Activated CD8-positive, alpha-beta T cell treated with anti-CD3 and anti-CD28 coated beads for 36 hours (primary cell): ENCODE measurements at regions not wholly inside any gene's neighbourhood (a gene's known extent, or its start where the extent isn't known, plus 50 kb on each side); places are given as distances from the start of the nearest gene placed in this dataset.

Experiments used
- ATAC-seq: fragments of 200-7000 bp; cut with Tn5 transposase; one replicate; pipeline ENCODE4 v1.10.0; 2021; ENCODE audit warnings: mild to moderate bottlenecking, moderate library complexity
- CTCF ChIA-PET: fragments of 350-600 bp; sonication (Branson Sonifier 250); formaldehyde crosslinking; loops from one replicate; lab custom pipeline; 2021; ENCODE audit warnings: antibody characterized with exemption; lab: Charles Lee
- POLR2A ChIA-PET: fragments of 350-600 bp; sonication (Branson Sonifier 250); formaldehyde crosslinking; loops from one replicate; lab custom pipeline; 2021; ENCODE audit warnings: antibody characterized with exemption; lab: Charles Lee
- DNase-seq: peaks from one replicate; pipeline ENCODE4 v3.0.0-alpha.2; 2020
- H3K27ac Mint-ChIP-seq: one replicate; pipeline ENCODE4 v1.8.0; 2021; ENCODE audit warnings: mild to moderate bottlenecking, mixed read lengths
- H3K27me3 Mint-ChIP-seq: one replicate; pipeline ENCODE4 v1.8.0; 2021; ENCODE audit warnings: mixed read lengths
- H3K36me3 Mint-ChIP-seq: one replicate; pipeline ENCODE4 v1.8.0; 2021; ENCODE audit warnings: low read depth, mixed read lengths
- H3K4me1 Mint-ChIP-seq: one replicate; pipeline ENCODE4 v1.8.0; 2021; ENCODE audit warnings: low read depth, mixed read lengths
- H3K4me3 Mint-ChIP-seq: one replicate; pipeline ENCODE4 v1.8.0; 2021; ENCODE audit warnings: mild to moderate bottlenecking, moderate library complexity, mixed read lengths
- H3K9me3 Mint-ChIP-seq: one replicate; pipeline ENCODE4 v1.8.0; 2021; ENCODE audit warnings: mixed read lengths
- intact Hi-C: fragments of 100-400 bp; cut with micrococcal nuclease; formaldehyde crosslinking; loops from one replicate; pipeline ENCODE4 v1.10.0; 2022
- TF ChIP-seq, protein P1 (sequence below): fragments of 200-600 bp; IDR thresholded peaks from one replicate; pipeline ENCODE4 v1.8.0; 2022; ENCODE audit warnings: antibody characterized with exemption, mild to moderate bottlenecking

- H3K27me3 Mint-ChIP-seq, result no peaks in the 10 kb centered on the region
- H3K36me3 Mint-ChIP-seq, result no peaks in the 10 kb centered on the region
- no peak overlapping the region for H3K27ac Mint-ChIP-seq
- ATAC-seq (no peak), DNase-seq (no peak)
- peaks cover 5% of the 10 kb centered on the region for H3K9me3 Mint-ChIP-seq
- ChIA-PET CTCF (no interaction called here), POLR2A (no interaction called here)
- no peak overlapping the region for H3K4me3 Mint-ChIP-seq
- intact Hi-C loops, result no loop called here
- TF ChIP-seq, protein P1, sequence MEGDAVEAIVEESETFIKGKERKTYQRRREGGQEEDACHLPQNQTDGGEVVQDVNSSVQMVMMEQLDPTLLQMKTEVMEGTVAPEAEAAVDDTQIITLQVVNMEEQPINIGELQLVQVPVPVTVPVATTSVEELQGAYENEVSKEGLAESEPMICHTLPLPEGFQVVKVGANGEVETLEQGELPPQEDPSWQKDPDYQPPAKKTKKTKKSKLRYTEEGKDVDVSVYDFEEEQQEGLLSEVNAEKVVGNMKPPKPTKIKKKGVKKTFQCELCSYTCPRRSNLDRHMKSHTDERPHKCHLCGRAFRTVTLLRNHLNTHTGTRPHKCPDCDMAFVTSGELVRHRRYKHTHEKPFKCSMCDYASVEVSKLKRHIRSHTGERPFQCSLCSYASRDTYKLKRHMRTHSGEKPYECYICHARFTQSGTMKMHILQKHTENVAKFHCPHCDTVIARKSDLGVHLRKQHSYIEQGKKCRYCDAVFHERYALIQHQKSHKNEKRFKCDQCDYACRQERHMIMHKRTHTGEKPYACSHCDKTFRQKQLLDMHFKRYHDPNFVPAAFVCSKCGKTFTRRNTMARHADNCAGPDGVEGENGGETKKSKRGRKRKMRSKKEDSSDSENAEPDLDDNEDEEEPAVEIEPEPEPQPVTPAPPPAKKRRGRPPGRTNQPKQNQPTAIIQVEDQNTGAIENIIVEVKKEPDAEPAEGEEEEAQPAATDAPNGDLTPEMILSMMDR, result no peak
- no peaks in the 10 kb centered on the region for H3K4me1 Mint-ChIP-seq
These were observed 359.1 kb downstream of the ANKRD7 start for GRCh38 chr7:118583641-118584040.

DNA sequence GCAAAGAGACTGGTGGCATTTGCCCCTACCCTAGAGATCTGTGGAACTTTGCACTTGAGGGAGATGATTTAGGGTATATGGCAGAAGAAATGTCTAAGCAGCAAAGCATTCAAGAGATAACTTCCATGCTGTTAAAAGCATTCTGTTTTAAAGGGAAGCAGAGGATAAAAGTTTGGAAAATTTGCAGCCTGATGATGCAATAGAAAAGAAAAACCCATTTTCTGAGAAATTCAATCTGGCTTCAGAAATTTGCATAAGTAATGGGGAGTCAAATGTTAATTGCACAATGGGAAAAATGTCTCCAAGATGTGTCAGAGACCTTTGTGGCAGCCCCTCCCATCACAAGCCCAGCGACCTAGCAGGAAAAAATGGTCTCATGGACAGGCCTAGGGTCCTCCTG lies 361.7 kb downstream of the ANKRD7 start:
- TF ChIP-seq, protein P1, result no peak
- intact Hi-C loops, result no loop called here
- CTCF ChIA-PET, result no interaction called here
- no peaks in the 10 kb centered on the region for H3K4me1 Mint-ChIP-seq
- H3K27me3 Mint-ChIP-seq, result no peaks in the 10 kb centered on the region
- no peaks in the 10 kb centered on the region for H3K36me3 Mint-ChIP-seq
- DNase-seq (no peak), ATAC-seq (no peak)
- POLR2A ChIA-PET, result no interaction called here
- no peak overlapping the region for H3K4me3 Mint-ChIP-seq
- no peak overlapping the region for H3K27ac Mint-ChIP-seq
- H3K9me3 Mint-ChIP-seq, result peaks cover 6% of the 10 kb centered on the region

GRCh38 chr7:118590107-118590506 lies 365.6 kb downstream of the ANKRD7 start:
- TF ChIP-seq, protein P1, result peak; percentile 38
- Mint-ChIP-seq H3K36me3 (no peaks in the 10 kb centered on the region), H3K27ac (no peak overlapping the region), H3K9me3 (peaks cover 6% of the 10 kb centered on the region), H3K4me3 (no peak overlapping the region), H3K4me1 (no peaks in the 10 kb centered on the region), H3K27me3 (no peaks in the 10 kb centered on the region)
- POLR2A ChIA-PET, result no interaction called here
- ATAC-seq, result peak; percentile 66
- intact Hi-C loops, result no loop called here
- peak; percentile 38 for DNase-seq
- CTCF ChIA-PET, result no interaction called here

GRCh38 chr7:118602090-118602489 lies 377.6 kb downstream of the ANKRD7 start:
- Mint-ChIP-seq H3K4me1 (no peaks in the 10 kb centered on the region), H3K4me3 (no peak overlapping the region), H3K36me3 (no peaks in the 10 kb centered on the region), H3K9me3 (no peaks in the 10 kb centered on the region), H3K27ac (no peak overlapping the region), H3K27me3 (no peaks in the 10 kb centered on the region)
- intact Hi-C loops, result no loop called here
- DNase-seq (no peak), ATAC-seq (no peak)
- TF ChIP-seq, protein P1, result no peak
- ChIA-PET POLR2A (no interaction called here), CTCF (no interaction called here)

GRCh38 chr7:118606602-118607001 lies 382.1 kb downstream of the ANKRD7 start:
- H3K27me3 Mint-ChIP-seq, result no peaks in the 10 kb centered on the region
- intact Hi-C loops, result no loop called here
- TF ChIP-seq, protein P1, result no peak
- ATAC-seq, result no peak
- no peaks in the 10 kb centered on the region for H3K36me3 Mint-ChIP-seq
- H3K9me3 Mint-ChIP-seq, result no peaks in the 10 kb centered on the region
- ChIA-PET CTCF (no interaction called here), POLR2A (no interaction called here)
- DNase-seq, result no peak
- no peak overlapping the region for H3K4me3 Mint-ChIP-seq
- H3K4me1 Mint-ChIP-seq, result no peaks in the 10 kb centered on the region
- no peak overlapping the region for H3K27ac Mint-ChIP-seq
